H1 (cell line): ENCODE measurements at regions not wholly inside any gene's neighbourhood (a gene's known extent, or its start where the extent isn't known, plus 50 kb on each side); places are given as distances from the start of the nearest gene placed in this dataset.

Experiments
- CTCF ChIA-PET: fragments of 300-600 bp; sonication (Branson Sonifier 250); formaldehyde crosslinking; loops from one replicate; lab custom pipeline; 2021; ENCODE audit not compliant: partially characterized antibody; lab: Charles Lee
- POLR2A ChIA-PET: fragments of 300-600 bp; sonication (Branson Sonifier 250); formaldehyde crosslinking; loops from one replicate; lab custom pipeline; 2021; ENCODE audit warnings: inconsistent platforms; ENCODE audit not compliant: partially characterized antibody; lab: Charles Lee
- DNase-seq, 2 experiments: peaks; one replicate each; pipeline versions ENCODE4 v3.0.0 to v3.0.0-alpha.2; 2010 to 2022; ENCODE audit warnings: low spot score in 2 of 2, low read depth in 1 of 2, mixed read lengths in 1 of 2
- FAIRE-seq: peaks from 2 replicates; lab custom pipeline; 2011; peaks lifted over from hg19 to GRCh38; lab: Jason Lieb, UNC
- H2AFZ ChIP-seq: 2 replicates; pipeline ENCODE4 v1.8.1; 2012; ENCODE audit warnings: low read length, inconsistent platforms
- H2AK5ac ChIP-seq: 2 replicates; pipeline ENCODE4 v1.6.1; 2013; ENCODE audit warnings: low read depth, low read length
- H2BK120ac ChIP-seq: replicated peaks from 2 replicates; pipeline ENCODE3; 2013; ENCODE audit warnings: low read depth, low read length, inconsistent platforms
- H2BK12ac ChIP-seq: 2 replicates; pipeline ENCODE4 v1.6.1; 2013; ENCODE audit warnings: low read depth, low read length
- H2BK15ac ChIP-seq: 2 replicates; pipeline ENCODE4 v1.6.1; 2013; ENCODE audit warnings: low read length
- H2BK20ac ChIP-seq: 2 replicates; pipeline ENCODE4 v1.6.1; 2013; ENCODE audit warnings: low read length
- H2BK5ac ChIP-seq: 2 replicates; pipeline ENCODE4 v1.6.1; 2013; ENCODE audit warnings: low read depth, low read length
- H3K14ac ChIP-seq: 2 replicates; pipeline ENCODE4 v1.6.1; 2013; ENCODE audit warnings: inconsistent platforms; ENCODE audit not compliant: insufficient read length
- H3K18ac ChIP-seq: 2 replicates; pipeline ENCODE4 v1.6.1; 2013; ENCODE audit warnings: low read length; ENCODE audit errors: extremely low read depth
- H3K23ac ChIP-seq: 2 replicates; pipeline ENCODE4 v1.6.1; 2013; ENCODE audit warnings: inconsistent platforms; ENCODE audit not compliant: insufficient read length
- H3K23me2 ChIP-seq: 2 replicates; pipeline ENCODE4 v1.6.1; 2013; ENCODE audit warnings: low read depth, low read length
- H3K27ac ChIP-seq: 2 replicates; pipeline ENCODE4 v1.6.1; 2011; ENCODE audit warnings: low read depth, low read length, inconsistent platforms
- H3K27me3 ChIP-seq, 4 experiments: replicated peaks in 1 of 4; 1 replicate in 1 of 4; 2 replicates in 3 of 4; pipeline versions ENCODE4 v1.6.1 to v1.8.1; 2011 to 2013; ENCODE audit warnings: low read length in 3 of 4, mild to moderate bottlenecking in 3 of 4, inconsistent platforms in 2 of 4, mixed read lengths in 2 of 4, moderate library complexity in 1 of 4; ENCODE audit not compliant: control insufficient read depth in 3 of 4, insufficient read depth in 3 of 4; ENCODE audit errors: extremely low read depth in 1 of 4
- H3K36me3 ChIP-seq, 4 experiments: 2 replicates each; pipeline versions ENCODE4 v1.6.1 to v1.8.1; 2011 to 2013; ENCODE audit warnings: mild to moderate bottlenecking in 4 of 4, low read length in 3 of 4, moderate library complexity in 2 of 4, control low read depth in 1 of 4, inconsistent platforms in 1 of 4; ENCODE audit not compliant: insufficient read depth in 4 of 4, control insufficient read depth in 2 of 4
- H3K4ac ChIP-seq: replicated peaks from 2 replicates; pipeline ENCODE3; 2013; ENCODE audit warnings: low read length, low read depth, mixed read lengths, inconsistent platforms; ENCODE audit not compliant: insufficient read length
- H3K4me1 ChIP-seq, 4 experiments: replicated peaks in 1 of 4; 1 replicate in 1 of 4; 2 replicates in 3 of 4; pipeline versions ENCODE4 v1.6.1 to v1.8.1; 2011 to 2013; ENCODE audit warnings: low read length in 3 of 4, inconsistent platforms in 2 of 4, mixed read lengths in 1 of 4; ENCODE audit not compliant: insufficient read depth in 4 of 4, control insufficient read depth in 3 of 4
- H3K4me2 ChIP-seq, 2 experiments: 2 replicates each; pipeline versions ENCODE4 v1.6.1 to v1.8.1; 2011 to 2013; ENCODE audit warnings: low read depth in 2 of 2, low read length in 2 of 2, control low read depth in 1 of 2, inconsistent platforms in 1 of 2, mild to moderate bottlenecking in 1 of 2; ENCODE audit not compliant: insufficient read depth in 1 of 2
- H3K4me3 ChIP-seq, 4 experiments: fragments of 200-600, 300-600 bp in 1 of 4; sonication (generic), shearing (Covaris generic), sonication (Bioruptor Twin) in 1 of 4; 2 replicates each; pipeline versions ENCODE4 v1.5.1 to v1.8.1; 2011 to 2016; ENCODE audit warnings: low read length in 4 of 4, low read depth in 3 of 4, control low read depth in 2 of 4, inconsistent platforms in 2 of 4, mild to moderate bottlenecking in 2 of 4, mixed read lengths in 1 of 4, moderate library complexity in 1 of 4; ENCODE audit not compliant: insufficient read depth in 2 of 4; ENCODE audit errors: extremely low read depth in 1 of 4
- H3K56ac ChIP-seq: replicated peaks from 2 replicates; pipeline ENCODE3; 2013; ENCODE audit warnings: low read depth, mild to moderate bottlenecking, mixed read lengths, low read length, inconsistent platforms; ENCODE audit not compliant: insufficient read length
- H3K79me1 ChIP-seq: 2 replicates; pipeline ENCODE4 v1.6.1; 2013; ENCODE audit warnings: low read depth, low read length, control low read depth
- H3K79me2 ChIP-seq, 2 experiments: 2 replicates each; pipeline versions ENCODE4 v1.6.1 to v1.8.1; 2012 to 2013; ENCODE audit warnings: low read length in 2 of 2, mild to moderate bottlenecking in 2 of 2, inconsistent platforms in 1 of 2; ENCODE audit not compliant: insufficient read depth in 2 of 2, control insufficient read depth in 1 of 2
- H3K9ac ChIP-seq, 4 experiments: replicated peaks in 1 of 4; 1 replicate in 1 of 4; 2 replicates in 3 of 4; pipeline versions ENCODE4 v1.6.1 to v1.8.1; 2011 to 2013; ENCODE audit warnings: low read depth in 3 of 4, low read length in 3 of 4, control low read depth in 2 of 4, mild to moderate bottlenecking in 2 of 4, moderate library complexity in 2 of 4, inconsistent platforms in 1 of 4; ENCODE audit errors: extremely low read depth in 1 of 4
- H3K9me3 ChIP-seq, 2 experiments: 2 replicates each; pipeline versions ENCODE4 v1.6.1 to v1.8.1; 2012 to 2013; ENCODE audit warnings: mild to moderate bottlenecking in 2 of 2, moderate library complexity in 2 of 2, control low read depth in 1 of 2, inconsistent platforms in 1 of 2, low read depth in 1 of 2, low read length in 1 of 2, mixed read lengths in 1 of 2; ENCODE audit not compliant: insufficient read depth in 2 of 2
- H4K20me1 ChIP-seq, 2 experiments: replicated peaks in 1 of 2; 2 replicates each; pipeline versions ENCODE3 to v1.8.1; 2011 to 2013; ENCODE audit warnings: inconsistent platforms in 2 of 2, low read length in 2 of 2, mild to moderate bottlenecking in 1 of 2; ENCODE audit not compliant: insufficient read depth in 2 of 2, control insufficient read depth in 1 of 2
- H4K5ac ChIP-seq: 2 replicates; pipeline ENCODE4 v1.6.1; 2013; ENCODE audit warnings: low read length, low read depth, mixed read lengths, inconsistent platforms; ENCODE audit not compliant: insufficient read length
- H4K8ac ChIP-seq: 2 replicates; pipeline ENCODE4 v1.8.0; 2013; ENCODE audit warnings: mild to moderate bottlenecking, moderate library complexity, low read length, inconsistent platforms; ENCODE audit not compliant: insufficient read depth; ENCODE audit errors: extremely low read depth
- H4K91ac ChIP-seq: replicated peaks from 2 replicates; pipeline ENCODE3; 2013; ENCODE audit warnings: low read length, mixed read lengths, inconsistent platforms; ENCODE audit not compliant: insufficient read length
- ASH2L ChIP-seq: fragments of 200-600, 300-600 bp; sonication (generic); IDR thresholded peaks from one replicate; pipeline ENCODE4 v1.7.1; 2017; ENCODE audit warnings: low read length
- BACH1 ChIP-seq: IDR thresholded peaks from 2 replicates; pipeline ENCODE4 v1.6.1; 2012; ENCODE audit warnings: low read length, improper control_type of control experiment
- CEBPB ChIP-seq: IDR thresholded peaks from 2 replicates; pipeline ENCODE4 v1.6.1; 2012; ENCODE audit warnings: low read depth, low read length
- CTCF ChIP-seq, 3 experiments: IDR thresholded peaks; 1 replicate in 2 of 3; 2 replicates in 1 of 3; pipeline versions ENCODE4 v1.5.1 to v1.6.1; 2011; ENCODE audit warnings: low read length in 3 of 3, mild to moderate bottlenecking in 3 of 3, inconsistent platforms in 2 of 3, low read depth in 1 of 3, moderate library complexity in 1 of 3; ENCODE audit not compliant: insufficient read depth in 1 of 3; ENCODE audit errors: control extremely low read depth in 1 of 3
- GABPA ChIP-seq: IDR thresholded peaks from 2 replicates; pipeline ENCODE4 v1.6.1; 2011; ENCODE audit warnings: mild to moderate bottlenecking, low read length, moderate library complexity, borderline replicate concordance; ENCODE audit not compliant: insufficient read depth
- JUND ChIP-seq: IDR thresholded peaks from 2 replicates; pipeline ENCODE4 v1.6.1; 2011; ENCODE audit warnings: mild to moderate bottlenecking, improper control_type of control experiment, low read length
- KDM4A ChIP-seq: IDR thresholded peaks from one replicate; pipeline ENCODE4 v1.7.1; 2012; ENCODE audit warnings: low read depth, mild to moderate bottlenecking, moderate library complexity, low read length, inconsistent platforms; ENCODE audit not compliant: severe bottlenecking
- KDM5A ChIP-seq: fragments of 200-600 bp; IDR thresholded peaks from 2 replicates; pipeline ENCODE4 v1.7.1; 2012; ENCODE audit warnings: mild to moderate bottlenecking, low read length, inconsistent platforms, mixed read lengths
- SIN3A ChIP-seq, 2 experiments: IDR thresholded peaks in 1 of 2; conservative IDR thresholded peaks in 1 of 2; 2 replicates each; pipeline ENCODE4 v1.6.1; 2011 to 2012; ENCODE audit warnings: low read length in 2 of 2, improper control_type of control experiment in 1 of 2, low read depth in 1 of 2, mild to moderate bottlenecking in 1 of 2
- SRF ChIP-seq: IDR thresholded peaks from 2 replicates; pipeline ENCODE4 v1.6.1; 2011; ENCODE audit warnings: mild to moderate bottlenecking, low read depth, low read length, moderate library complexity
- TEAD4 ChIP-seq: IDR thresholded peaks from 2 replicates; pipeline ENCODE4 v1.6.1; 2012; ENCODE audit warnings: low read depth, low read length, inconsistent platforms, mixed read lengths
- ZNF274 ChIP-seq: IDR thresholded peaks from 2 replicates; pipeline ENCODE4 v1.7.0; 2012; ENCODE audit warnings: low read length, borderline replicate concordance; ENCODE audit errors: extremely low read depth

GRCh38 chr13:90027409-90027808 lies 1320.1 kb upstream of the MIR17HG start:
- Histone ChIP-seq H3K56ac (no peak overlapping the region), H3K23ac (no peak overlapping the region), H3K18ac (no peak overlapping the region), H4K8ac (no peak overlapping the region), H3K14ac (no peak overlapping the region), H4K20me1 (no peaks in the 10 kb centered on the region), H2BK15ac (no peak overlapping the region), H3K9ac (no peak overlapping the region), H4K91ac (no peak overlapping the region), H2BK20ac (no peak overlapping the region), H2AK5ac (no peak overlapping the region), H3K79me1 (no peaks in the 10 kb centered on the region), H3K4me3 (no peak overlapping the region), H4K5ac (no peak overlapping the region), H2BK120ac (no peak overlapping the region), H3K9me3 (peaks cover 14% of the 10 kb centered on the region in 2 experiments), H3K4me2 (no peak overlapping the region), H3K23me2 (no peaks in the 10 kb centered on the region), H2AFZ (no peak overlapping the region)
- CTCF ChIA-PET: no interaction called here
- DNase-seq (no peak), FAIRE-seq (no peak)
- no peak for TF ChIP-seq ASH2L
- no peak for TF ChIP-seq TEAD4
- TF ChIP-seq CTCF (IDR thresholded peaks at IDR 0.05; ENCODE audit: control extremely low read depth in 1 of 3, insufficient read depth in 1 of 3, low read depth in 1 of 3, low read length in 3 of 3): no peak
- no peak for TF ChIP-seq KDM5A
- no peak for TF ChIP-seq SIN3A (conservative IDR thresholded peaks at IDR 0.05 in 1 of 2, IDR thresholded peaks at IDR 0.05 in 1 of 2; ENCODE audit: low read depth in 1 of 2, low read length in 2 of 2)
- no peak for TF ChIP-seq GABPA
- no peak for TF ChIP-seq JUND
- no peak for TF ChIP-seq BACH1
- no peak for TF ChIP-seq CEBPB
- TF ChIP-seq KDM4A: no peak
- no peak for TF ChIP-seq ZNF274
- TF ChIP-seq SRF: no peak
- TF ChIP-seq, all 59 proteins: peak for 0
- Histone ChIP-seq H2BK5ac (no peak overlapping the region), H3K27ac (no peak overlapping the region), H2BK12ac (no peak overlapping the region), H3K4me1 (no peaks in the 10 kb centered on the region), H3K36me3 (peaks cover 0 to 3% (median 0%) of the 10 kb centered on the region in 4 experiments; a peak in 1 of 8 replicates), H3K4ac (no peak overlapping the region), H3K79me2 (no peaks in the 10 kb centered on the region), H3K27me3 (no peaks in the 10 kb centered on the region)
- POLR2A ChIA-PET: no interaction called here
